HG03342 (cell line): ENCODE measurements at regions not wholly inside any gene's neighbourhood (a gene's known extent, or its start where the extent isn't known, plus 50 kb on each side); places are given as distances from the start of the nearest gene placed in this dataset.
"Not testable (repeated sequence)": the region's sequence is repeated elsewhere in the genome, so short reads cannot be mapped to it uniquely, and the experiment has no call there.

Experiments
- ATAC-seq: cut with Tn5 transposase; IDR thresholded peaks from one replicate; pipeline ENCODE4 v1.9.1; 2021; ENCODE audit warnings: mild to moderate bottlenecking, moderate library complexity; ENCODE audit not compliant: unreplicated experiment

- ATAC-seq, result no peak
Observed at GRCh38 chr14:89661392-89661791, 244.4 kb upstream of the FOXN3 start.

GRCh38 chr14:89660625-89661233 lies 243.7 kb upstream of the FOXN3 start:
- ATAC-seq, result not testable (repeated sequence)

- ATAC-seq, result no peak
Observed at GRCh38 chr14:89660166-89660565, 243.1 kb upstream of the FOXN3 start.

- ATAC-seq, result no peak
Observed at GRCh38 chr14:89658977-89659670, 242.1 kb upstream of the FOXN3 start.

- ATAC-seq, result no peak
Observed at GRCh38 chr14:89657014-89657413, 240.0 kb upstream of the FOXN3 start.

- ATAC-seq, result no peak
Observed at GRCh38 chr14:89654998-89655397, 238.0 kb upstream of the FOXN3 start.

DNA sequence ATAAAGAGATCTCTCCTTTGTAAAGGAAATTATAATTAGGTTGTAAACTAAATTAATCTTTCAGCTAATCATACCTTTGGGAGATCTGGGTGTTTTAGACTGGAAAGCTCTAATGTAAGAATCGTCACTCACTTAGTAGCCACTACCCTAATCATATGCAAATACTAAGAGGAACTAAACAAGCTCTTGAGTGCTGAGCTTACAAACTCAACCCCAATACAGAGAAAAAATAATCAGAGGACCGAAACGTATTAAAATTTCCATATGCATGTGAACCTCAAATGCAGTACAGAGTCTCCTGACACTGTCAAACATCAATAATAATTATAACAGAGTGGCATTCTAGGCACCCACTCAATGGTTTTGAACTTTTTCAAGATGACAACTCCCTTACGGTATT lies 235.3 kb upstream of the FOXN3 start:
- ATAC-seq, result no peak

- no peak for ATAC-seq
Observed at GRCh38 chr14:89651805-89652204, 234.8 kb upstream of the FOXN3 start.

DNA sequence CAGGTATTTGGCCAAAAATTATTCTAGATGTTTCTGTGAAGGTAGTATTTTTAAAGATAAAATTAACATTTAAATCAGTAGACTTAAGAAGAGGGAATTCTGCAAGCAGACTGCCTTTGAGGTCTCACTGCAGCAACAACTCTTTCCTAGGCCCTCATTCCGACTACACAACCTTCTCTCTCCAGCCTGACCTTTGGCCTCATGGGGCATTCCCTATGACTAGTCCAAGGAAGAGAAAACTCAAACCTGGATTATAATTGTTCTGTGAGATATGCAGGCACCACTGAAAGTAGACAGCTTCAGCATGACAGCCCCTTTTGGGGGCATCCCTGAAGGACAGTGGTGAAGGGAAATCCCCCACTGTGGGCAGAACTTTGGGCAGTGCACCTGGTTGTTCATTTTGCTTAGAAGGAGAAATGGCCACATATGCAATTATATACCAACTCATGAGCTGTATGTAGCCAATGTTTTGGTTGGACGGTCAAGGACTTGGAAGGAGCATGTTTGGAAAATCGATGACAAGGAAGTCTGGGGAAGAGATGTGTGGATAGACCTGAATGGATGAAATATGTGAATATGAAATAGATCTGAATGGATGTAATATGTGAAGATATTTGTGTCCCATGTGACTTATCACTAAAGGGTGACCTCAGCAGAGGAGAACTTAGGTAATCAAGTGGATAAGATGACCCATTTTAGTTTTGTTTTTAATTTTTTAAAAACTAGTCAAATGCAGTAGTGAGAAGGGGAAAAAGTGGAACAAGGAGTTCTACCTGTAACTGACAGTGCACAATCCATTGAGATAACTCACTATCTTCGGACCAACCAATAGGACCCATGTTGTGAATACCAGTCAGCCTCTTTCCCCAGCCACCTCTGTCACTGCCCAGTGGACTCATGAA lies 233.3 kb upstream of the FOXN3 start:
- ATAC-seq, result no peak

DNA sequence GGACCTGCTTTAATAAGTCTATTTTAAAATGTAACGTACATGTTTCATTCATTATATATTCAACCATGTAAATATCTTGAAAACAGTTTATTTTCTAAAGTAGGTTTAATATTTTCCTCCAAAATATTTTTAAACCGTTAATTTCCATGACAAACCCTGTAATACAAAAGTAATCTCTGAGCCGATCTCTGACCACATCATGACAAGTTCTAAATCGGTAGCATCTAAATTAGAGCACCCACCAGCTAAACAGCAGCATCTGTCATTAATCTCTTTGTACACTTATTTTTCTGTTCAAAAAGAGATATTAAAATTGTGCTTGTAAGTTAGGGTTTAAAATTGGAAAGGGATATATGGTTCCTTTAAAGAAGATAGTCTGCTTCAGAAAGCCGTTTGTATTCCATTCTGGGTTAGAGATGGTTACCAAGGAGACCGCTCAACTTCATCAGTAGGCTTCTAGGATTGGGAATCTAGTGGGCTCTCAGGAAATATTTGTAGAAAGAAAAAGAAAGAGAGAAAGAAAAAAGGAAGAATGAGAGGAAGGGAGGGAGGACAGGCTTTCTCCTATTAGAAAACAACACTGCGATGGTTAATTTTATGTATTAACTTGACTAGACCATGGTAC lies 232.5 kb upstream of the FOXN3 start:
- no peak for ATAC-seq

- ATAC-seq, result no peak
Observed at GRCh38 chr14:89648924-89649323, 231.9 kb upstream of the FOXN3 start.

GRCh38 chr14:89648510-89648909 lies 231.5 kb upstream of the FOXN3 start:
- ATAC-seq, result no peak

DNA sequence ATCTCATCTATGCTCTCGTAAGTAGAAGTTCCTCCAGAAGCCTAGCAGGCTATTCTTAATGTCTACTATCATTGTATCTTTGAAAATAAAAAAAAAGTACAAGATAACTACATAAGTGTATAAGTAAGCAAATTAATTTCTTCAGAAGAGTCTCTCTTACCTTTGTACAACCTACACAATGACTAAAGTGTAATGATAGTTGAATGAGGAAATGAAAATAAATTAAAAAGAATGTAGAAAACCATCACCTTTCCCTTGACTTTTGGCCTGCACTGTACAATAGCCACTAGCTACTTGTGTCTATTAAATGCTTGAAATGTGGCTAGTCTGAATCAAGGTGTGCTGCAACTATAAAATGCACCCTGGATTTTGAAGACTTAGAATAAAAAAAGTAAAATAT lies 229.9 kb upstream of the FOXN3 start:
- ATAC-seq, result no peak

DNA sequence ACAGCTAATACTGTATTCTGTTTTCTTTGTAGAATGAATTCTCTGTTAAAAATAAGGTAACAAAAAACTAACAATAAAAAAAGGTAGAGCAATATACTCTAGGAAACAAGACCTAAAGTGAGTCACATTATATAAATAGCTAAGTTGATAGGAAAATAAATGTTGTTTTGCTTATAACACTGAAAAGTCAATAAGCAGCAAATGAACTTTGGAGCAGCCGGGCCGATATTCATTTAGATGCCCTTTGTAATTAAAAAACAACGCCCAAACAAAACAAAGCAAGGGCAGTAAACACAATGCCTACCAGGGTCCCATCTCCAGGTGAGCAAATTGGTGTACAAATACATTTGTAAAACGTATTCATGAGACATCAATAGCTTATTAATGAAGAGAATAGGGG lies 227.6 kb upstream of the FOXN3 start:
- no peak for ATAC-seq

GRCh38 chr14:89641495-89642175 lies 224.6 kb upstream of the FOXN3 start:
- ATAC-seq, result peak; percentile 99

- ATAC-seq, result no peak
Observed at GRCh38 chr14:89640141-89640540, 223.1 kb upstream of the FOXN3 start.

DNA sequence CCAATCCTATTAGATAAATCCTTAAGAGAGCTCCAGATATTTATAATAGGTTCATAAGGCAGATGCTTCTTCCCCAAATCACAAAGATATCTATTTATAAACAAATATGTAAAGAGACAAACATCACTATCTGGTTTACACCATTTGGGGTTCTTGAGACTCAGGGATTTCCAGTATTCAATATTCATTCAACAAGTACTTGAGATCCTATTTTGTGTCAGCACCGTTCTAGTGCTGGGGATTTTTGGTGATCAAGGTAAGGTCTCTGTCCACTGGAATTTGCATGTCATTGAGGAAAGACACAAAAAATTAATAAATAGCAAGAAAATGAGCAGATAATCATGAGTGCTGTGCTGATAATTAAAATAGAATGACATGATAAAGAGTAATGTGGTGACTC lies 222.7 kb upstream of the FOXN3 start:
- ATAC-seq, result no peak

DNA sequence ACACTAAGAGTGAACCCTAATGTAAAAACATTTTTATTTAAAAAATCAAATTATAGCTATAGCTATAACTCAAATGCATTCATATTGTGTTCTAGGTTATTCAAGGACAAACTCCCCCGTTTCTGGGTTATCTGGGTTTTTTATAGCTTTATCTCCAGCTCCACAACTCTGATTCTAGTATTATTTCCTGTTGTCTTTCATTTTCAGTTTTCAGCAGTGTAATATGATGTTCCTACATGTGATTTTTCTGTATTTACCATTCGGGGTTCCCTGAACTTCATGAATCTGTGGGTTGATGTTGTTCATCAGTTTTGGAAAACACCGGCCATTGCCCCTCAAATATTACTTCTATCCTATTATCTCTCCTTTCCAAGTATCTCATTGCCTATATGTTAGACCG lies 221.9 kb upstream of the FOXN3 start:
- no peak for ATAC-seq

GRCh38 chr14:89637581-89637980 lies 220.5 kb upstream of the FOXN3 start:
- no peak for ATAC-seq

- ATAC-seq, result no peak
Observed at GRCh38 chr14:89635615-89636014, 218.6 kb upstream of the FOXN3 start.

DNA sequence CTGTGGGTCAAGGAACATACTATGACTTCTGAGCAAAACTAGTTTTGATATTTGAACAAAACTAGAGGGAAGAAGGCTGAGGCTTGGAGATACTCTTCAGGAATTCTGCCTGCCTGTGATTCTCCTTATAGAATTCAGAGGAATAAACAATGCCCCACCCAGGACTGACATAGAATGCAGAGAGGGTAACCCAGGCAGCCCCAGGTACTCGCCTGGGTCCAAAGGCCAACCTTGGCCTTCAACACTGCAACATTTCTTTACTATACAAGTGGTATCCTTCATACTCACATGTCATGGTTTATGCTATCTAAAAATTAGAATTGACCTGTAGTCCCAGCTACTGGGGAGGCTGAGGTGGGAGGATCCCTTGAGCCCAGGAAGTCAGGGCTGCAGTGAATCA lies 217.0 kb upstream of the FOXN3 start:
- ATAC-seq, result no peak
